H1 (cell line): ENCODE measurements at regions not wholly inside any gene's neighbourhood (a gene's known extent, or its start where the extent isn't known, plus 50 kb on each side); places are given as distances from the start of the nearest gene placed in this dataset.

Source experiments
- CTCF ChIA-PET: fragments of 300-600 bp; sonication (Branson Sonifier 250); formaldehyde crosslinking; loops from one replicate; lab custom pipeline; 2021; ENCODE audit not compliant: partially characterized antibody; lab: Charles Lee
- POLR2A ChIA-PET: fragments of 300-600 bp; sonication (Branson Sonifier 250); formaldehyde crosslinking; loops from one replicate; lab custom pipeline; 2021; ENCODE audit warnings: inconsistent platforms; ENCODE audit not compliant: partially characterized antibody; lab: Charles Lee
- DNase-seq, 2 experiments: peaks; one replicate each; pipeline versions ENCODE4 v3.0.0 to v3.0.0-alpha.2; 2010 to 2022; ENCODE audit warnings: low spot score in 2 of 2, low read depth in 1 of 2, mixed read lengths in 1 of 2
- FAIRE-seq: peaks from 2 replicates; lab custom pipeline; 2011; peaks lifted over from hg19 to GRCh38; lab: Jason Lieb, UNC
- H2AFZ ChIP-seq: 2 replicates; pipeline ENCODE4 v1.8.1; 2012; ENCODE audit warnings: low read length, inconsistent platforms
- H2AK5ac ChIP-seq: 2 replicates; pipeline ENCODE4 v1.6.1; 2013; ENCODE audit warnings: low read depth, low read length
- H2BK120ac ChIP-seq: replicated peaks from 2 replicates; pipeline ENCODE3; 2013; ENCODE audit warnings: low read depth, low read length, inconsistent platforms
- H2BK12ac ChIP-seq: 2 replicates; pipeline ENCODE4 v1.6.1; 2013; ENCODE audit warnings: low read depth, low read length
- H2BK15ac ChIP-seq: 2 replicates; pipeline ENCODE4 v1.6.1; 2013; ENCODE audit warnings: low read length
- H2BK20ac ChIP-seq: 2 replicates; pipeline ENCODE4 v1.6.1; 2013; ENCODE audit warnings: low read length
- H2BK5ac ChIP-seq: 2 replicates; pipeline ENCODE4 v1.6.1; 2013; ENCODE audit warnings: low read depth, low read length
- H3K14ac ChIP-seq: 2 replicates; pipeline ENCODE4 v1.6.1; 2013; ENCODE audit warnings: inconsistent platforms; ENCODE audit not compliant: insufficient read length
- H3K18ac ChIP-seq: 2 replicates; pipeline ENCODE4 v1.6.1; 2013; ENCODE audit warnings: low read length; ENCODE audit errors: extremely low read depth
- H3K23ac ChIP-seq: 2 replicates; pipeline ENCODE4 v1.6.1; 2013; ENCODE audit warnings: inconsistent platforms; ENCODE audit not compliant: insufficient read length
- H3K23me2 ChIP-seq: 2 replicates; pipeline ENCODE4 v1.6.1; 2013; ENCODE audit warnings: low read depth, low read length
- H3K27ac ChIP-seq: 2 replicates; pipeline ENCODE4 v1.6.1; 2011; ENCODE audit warnings: low read depth, low read length, inconsistent platforms
- H3K27me3 ChIP-seq, 4 experiments: replicated peaks in 1 of 4; 1 replicate in 1 of 4; 2 replicates in 3 of 4; pipeline versions ENCODE4 v1.6.1 to v1.8.1; 2011 to 2013; ENCODE audit warnings: low read length in 3 of 4, mild to moderate bottlenecking in 3 of 4, inconsistent platforms in 2 of 4, mixed read lengths in 2 of 4, moderate library complexity in 1 of 4; ENCODE audit not compliant: control insufficient read depth in 3 of 4, insufficient read depth in 3 of 4; ENCODE audit errors: extremely low read depth in 1 of 4
- H3K36me3 ChIP-seq, 4 experiments: 2 replicates each; pipeline versions ENCODE4 v1.6.1 to v1.8.1; 2011 to 2013; ENCODE audit warnings: mild to moderate bottlenecking in 4 of 4, low read length in 3 of 4, moderate library complexity in 2 of 4, control low read depth in 1 of 4, inconsistent platforms in 1 of 4; ENCODE audit not compliant: insufficient read depth in 4 of 4, control insufficient read depth in 2 of 4
- H3K4ac ChIP-seq: replicated peaks from 2 replicates; pipeline ENCODE3; 2013; ENCODE audit warnings: low read length, low read depth, mixed read lengths, inconsistent platforms; ENCODE audit not compliant: insufficient read length
- H3K4me1 ChIP-seq, 4 experiments: replicated peaks in 1 of 4; 1 replicate in 1 of 4; 2 replicates in 3 of 4; pipeline versions ENCODE4 v1.6.1 to v1.8.1; 2011 to 2013; ENCODE audit warnings: low read length in 3 of 4, inconsistent platforms in 2 of 4, mixed read lengths in 1 of 4; ENCODE audit not compliant: insufficient read depth in 4 of 4, control insufficient read depth in 3 of 4
- H3K4me2 ChIP-seq, 2 experiments: 2 replicates each; pipeline versions ENCODE4 v1.6.1 to v1.8.1; 2011 to 2013; ENCODE audit warnings: low read depth in 2 of 2, low read length in 2 of 2, control low read depth in 1 of 2, inconsistent platforms in 1 of 2, mild to moderate bottlenecking in 1 of 2; ENCODE audit not compliant: insufficient read depth in 1 of 2
- H3K4me3 ChIP-seq, 4 experiments: fragments of 200-600, 300-600 bp in 1 of 4; sonication (generic), shearing (Covaris generic), sonication (Bioruptor Twin) in 1 of 4; 2 replicates each; pipeline versions ENCODE4 v1.5.1 to v1.8.1; 2011 to 2016; ENCODE audit warnings: low read length in 4 of 4, low read depth in 3 of 4, control low read depth in 2 of 4, inconsistent platforms in 2 of 4, mild to moderate bottlenecking in 2 of 4, mixed read lengths in 1 of 4, moderate library complexity in 1 of 4; ENCODE audit not compliant: insufficient read depth in 2 of 4; ENCODE audit errors: extremely low read depth in 1 of 4
- H3K56ac ChIP-seq: replicated peaks from 2 replicates; pipeline ENCODE3; 2013; ENCODE audit warnings: low read depth, mild to moderate bottlenecking, mixed read lengths, low read length, inconsistent platforms; ENCODE audit not compliant: insufficient read length
- H3K79me1 ChIP-seq: 2 replicates; pipeline ENCODE4 v1.6.1; 2013; ENCODE audit warnings: low read depth, low read length, control low read depth
- H3K79me2 ChIP-seq, 2 experiments: 2 replicates each; pipeline versions ENCODE4 v1.6.1 to v1.8.1; 2012 to 2013; ENCODE audit warnings: low read length in 2 of 2, mild to moderate bottlenecking in 2 of 2, inconsistent platforms in 1 of 2; ENCODE audit not compliant: insufficient read depth in 2 of 2, control insufficient read depth in 1 of 2
- H3K9ac ChIP-seq, 4 experiments: replicated peaks in 1 of 4; 1 replicate in 1 of 4; 2 replicates in 3 of 4; pipeline versions ENCODE4 v1.6.1 to v1.8.1; 2011 to 2013; ENCODE audit warnings: low read depth in 3 of 4, low read length in 3 of 4, control low read depth in 2 of 4, mild to moderate bottlenecking in 2 of 4, moderate library complexity in 2 of 4, inconsistent platforms in 1 of 4; ENCODE audit errors: extremely low read depth in 1 of 4
- H3K9me3 ChIP-seq, 2 experiments: 2 replicates each; pipeline versions ENCODE4 v1.6.1 to v1.8.1; 2012 to 2013; ENCODE audit warnings: mild to moderate bottlenecking in 2 of 2, moderate library complexity in 2 of 2, control low read depth in 1 of 2, inconsistent platforms in 1 of 2, low read depth in 1 of 2, low read length in 1 of 2, mixed read lengths in 1 of 2; ENCODE audit not compliant: insufficient read depth in 2 of 2
- H4K20me1 ChIP-seq, 2 experiments: replicated peaks in 1 of 2; 2 replicates each; pipeline versions ENCODE3 to v1.8.1; 2011 to 2013; ENCODE audit warnings: inconsistent platforms in 2 of 2, low read length in 2 of 2, mild to moderate bottlenecking in 1 of 2; ENCODE audit not compliant: insufficient read depth in 2 of 2, control insufficient read depth in 1 of 2
- H4K5ac ChIP-seq: 2 replicates; pipeline ENCODE4 v1.6.1; 2013; ENCODE audit warnings: low read length, low read depth, mixed read lengths, inconsistent platforms; ENCODE audit not compliant: insufficient read length
- H4K8ac ChIP-seq: 2 replicates; pipeline ENCODE4 v1.8.0; 2013; ENCODE audit warnings: mild to moderate bottlenecking, moderate library complexity, low read length, inconsistent platforms; ENCODE audit not compliant: insufficient read depth; ENCODE audit errors: extremely low read depth
- H4K91ac ChIP-seq: replicated peaks from 2 replicates; pipeline ENCODE3; 2013; ENCODE audit warnings: low read length, mixed read lengths, inconsistent platforms; ENCODE audit not compliant: insufficient read length
- ASH2L ChIP-seq: fragments of 200-600, 300-600 bp; sonication (generic); IDR thresholded peaks from one replicate; pipeline ENCODE4 v1.7.1; 2017; ENCODE audit warnings: low read length
- BACH1 ChIP-seq: IDR thresholded peaks from 2 replicates; pipeline ENCODE4 v1.6.1; 2012; ENCODE audit warnings: low read length, improper control_type of control experiment
- CBX8 ChIP-seq: fragments of 300-800, 300-1000 bp; sonication (generic); IDR thresholded peaks from 2 replicates; pipeline ENCODE4 v1.7.1; 2016; ENCODE audit warnings: low read depth, low read length, borderline replicate concordance
- CHD1 ChIP-seq: IDR thresholded peaks from 2 replicates; pipeline ENCODE4 v1.6.1; 2012; ENCODE audit warnings: low read depth, low read length, improper control_type of control experiment
- GABPA ChIP-seq: IDR thresholded peaks from 2 replicates; pipeline ENCODE4 v1.6.1; 2011; ENCODE audit warnings: mild to moderate bottlenecking, low read length, moderate library complexity, borderline replicate concordance; ENCODE audit not compliant: insufficient read depth
- JUN ChIP-seq: IDR thresholded peaks from 2 replicates; pipeline ENCODE4 v1.6.1; 2011; ENCODE audit warnings: low read depth, mild to moderate bottlenecking, improper control_type of control experiment, low read length
- KDM1A ChIP-seq: fragments of 200-600, 300-600 bp; sonication (generic); IDR thresholded peaks from 2 replicates; pipeline ENCODE4 v1.7.1; 2016; ENCODE audit warnings: mild to moderate bottlenecking, low read length, borderline replicate concordance
- MAFK ChIP-seq: IDR thresholded peaks from 2 replicates; pipeline ENCODE4 v1.6.1; 2012; ENCODE audit warnings: low read depth, mild to moderate bottlenecking, improper control_type of control experiment, low read length
- RXRA ChIP-seq: IDR thresholded peaks from 2 replicates; pipeline ENCODE4 v1.6.1; 2011; ENCODE audit warnings: low read depth, mild to moderate bottlenecking, low read length, moderate library complexity; ENCODE audit not compliant: insufficient read depth
- SIX5 ChIP-seq: IDR thresholded peaks from 2 replicates; pipeline ENCODE4 v1.6.1; 2011; ENCODE audit warnings: mild to moderate bottlenecking, low read depth, low read length
- YY1 ChIP-seq: IDR thresholded peaks from 2 replicates; pipeline ENCODE4 v1.6.1; 2011; ENCODE audit warnings: low read depth, mild to moderate bottlenecking, low read length
- WGBS, 2 experiments: shearing (Covaris generic) in 1 of 2; methylation state at CpG; one replicate each; pipeline versions ENCODE4 v1.1.6 to v1.1.7; 2013 to 2015; ENCODE audit warnings: low lambda C conversion rate in 2 of 2, mixed read lengths in 2 of 2, inconsistent platforms in 1 of 2, low coverage in 1 of 2, missing lambda C conversion rate in 1 of 2; ENCODE audit not compliant: insufficient replicate concordance in 2 of 2, insufficient coverage in 1 of 2, insufficient read length in 1 of 2; ENCODE audit errors: extremely low coverage in 1 of 2, missing lambda C conversion rate in 1 of 2; 5-methylcytosine and 5-hydroxymethylcytosine counted together
- TF ChIP-seq, protein P1 (sequence below): IDR thresholded peaks from 2 replicates; pipeline ENCODE4 v1.6.1; 2012; ENCODE audit warnings: low read length, inconsistent platforms
- TF ChIP-seq, protein P2 (sequence below): IDR thresholded peaks from 2 replicates; pipeline ENCODE4 v1.6.1; 2011; ENCODE audit warnings: low read depth, mild to moderate bottlenecking, low read length; ENCODE audit not compliant: insufficient read depth

DNA sequence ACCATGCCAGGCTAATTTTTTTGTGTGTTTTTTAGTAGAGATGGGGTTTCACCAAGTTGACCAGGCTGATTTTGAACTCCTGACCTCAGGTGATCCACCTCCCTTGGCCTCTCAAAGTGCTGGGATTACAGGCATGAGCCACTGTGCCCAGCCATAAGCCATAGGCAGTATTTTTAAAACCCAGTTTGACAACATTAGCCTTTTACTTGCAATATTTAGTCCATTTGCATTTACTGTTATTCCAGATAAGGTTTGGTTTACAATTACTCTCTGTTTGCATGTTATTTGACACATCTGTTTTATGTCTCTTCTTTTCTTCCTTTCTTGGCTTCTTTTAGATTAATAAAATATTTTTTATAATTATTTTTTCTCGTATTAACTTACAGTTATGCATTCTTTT, 83.6 kb upstream of the EPHB3 start:
- H4K91ac ChIP-seq, result no peak overlapping the region
- H3K27ac ChIP-seq, result no peak overlapping the region
- H3K36me3 ChIP-seq, result no peaks in the 10 kb centered on the region
- no peak overlapping the region for H2BK20ac ChIP-seq
- no peak overlapping the region for H2BK120ac ChIP-seq
- no peak overlapping the region for H3K4me3 ChIP-seq
- no peak overlapping the region for H3K4me2 ChIP-seq
- DNase-seq, result no peak
- 90% methylated on average over 1 of the region's 1 CpG; no CpG with 5 or more reads in 1 of the 2 experiments for WGBS, 2 experiments
- H3K56ac ChIP-seq, result no peak overlapping the region
- no peaks in the 10 kb centered on the region for H3K27me3 ChIP-seq
- no peak overlapping the region for H2AFZ ChIP-seq
- H3K79me2 ChIP-seq, result no peaks in the 10 kb centered on the region
- H2BK5ac ChIP-seq, result no peak overlapping the region
- H3K23ac ChIP-seq, result no peak overlapping the region
- H2BK15ac ChIP-seq, result no peak overlapping the region
- no peak overlapping the region for H4K8ac ChIP-seq
- ChIA-PET CTCF (interaction anchor here (1.1 to 7.9 kb wide), 6 partner anchors 10 to 106 kb away, joined by 3 to 69 read pairs (median 12); no protein-coding TSS in a partner anchor), POLR2A (no interaction called here)
- H4K5ac ChIP-seq, result no peak overlapping the region
- H3K23me2 ChIP-seq, result no peaks in the 10 kb centered on the region
- H3K4me1 ChIP-seq, result no peaks in the 10 kb centered on the region
- no peak overlapping the region for H3K14ac ChIP-seq
- FAIRE-seq, result no peak
- no peak overlapping the region for H3K4ac ChIP-seq
- no peaks in the 10 kb centered on the region for H3K79me1 ChIP-seq
- H3K9ac ChIP-seq, result no peak overlapping the region
- H2AK5ac ChIP-seq, result no peak overlapping the region
- no peaks in the 10 kb centered on the region for H4K20me1 ChIP-seq
- H2BK12ac ChIP-seq, result no peak overlapping the region
- H3K9me3 ChIP-seq, result no peaks in the 10 kb centered on the region
- no peak overlapping the region for H3K18ac ChIP-seq
- no peak for TF ChIP-seq GABPA
- TF ChIP-seq, protein P1, sequence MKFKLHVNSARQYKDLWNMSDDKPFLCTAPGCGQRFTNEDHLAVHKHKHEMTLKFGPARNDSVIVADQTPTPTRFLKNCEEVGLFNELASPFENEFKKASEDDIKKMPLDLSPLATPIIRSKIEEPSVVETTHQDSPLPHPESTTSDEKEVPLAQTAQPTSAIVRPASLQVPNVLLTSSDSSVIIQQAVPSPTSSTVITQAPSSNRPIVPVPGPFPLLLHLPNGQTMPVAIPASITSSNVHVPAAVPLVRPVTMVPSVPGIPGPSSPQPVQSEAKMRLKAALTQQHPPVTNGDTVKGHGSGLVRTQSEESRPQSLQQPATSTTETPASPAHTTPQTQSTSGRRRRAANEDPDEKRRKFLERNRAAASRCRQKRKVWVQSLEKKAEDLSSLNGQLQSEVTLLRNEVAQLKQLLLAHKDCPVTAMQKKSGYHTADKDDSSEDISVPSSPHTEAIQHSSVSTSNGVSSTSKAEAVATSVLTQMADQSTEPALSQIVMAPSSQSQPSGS, result no peak
- TF ChIP-seq, protein P2, sequence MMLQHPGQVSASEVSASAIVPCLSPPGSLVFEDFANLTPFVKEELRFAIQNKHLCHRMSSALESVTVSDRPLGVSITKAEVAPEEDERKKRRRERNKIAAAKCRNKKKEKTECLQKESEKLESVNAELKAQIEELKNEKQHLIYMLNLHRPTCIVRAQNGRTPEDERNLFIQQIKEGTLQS, result no peak
- no peak for TF ChIP-seq JUN
- TF ChIP-seq CHD1, result no peak
- TF ChIP-seq MAFK, result no peak
- TF ChIP-seq BACH1, result no peak
- TF ChIP-seq SIX5, result no peak
- no peak for TF ChIP-seq YY1
- TF ChIP-seq RXRA, result no peak
- TF ChIP-seq CBX8, result no peak
- no peak for TF ChIP-seq KDM1A
- no peak for TF ChIP-seq ASH2L
